ENCODE measurements at regions not wholly inside any gene's neighbourhood (a gene's known extent, or its start where the extent isn't known, plus 50 kb on each side); places are given as distances from the start of the nearest gene placed in this dataset.

DNA sequence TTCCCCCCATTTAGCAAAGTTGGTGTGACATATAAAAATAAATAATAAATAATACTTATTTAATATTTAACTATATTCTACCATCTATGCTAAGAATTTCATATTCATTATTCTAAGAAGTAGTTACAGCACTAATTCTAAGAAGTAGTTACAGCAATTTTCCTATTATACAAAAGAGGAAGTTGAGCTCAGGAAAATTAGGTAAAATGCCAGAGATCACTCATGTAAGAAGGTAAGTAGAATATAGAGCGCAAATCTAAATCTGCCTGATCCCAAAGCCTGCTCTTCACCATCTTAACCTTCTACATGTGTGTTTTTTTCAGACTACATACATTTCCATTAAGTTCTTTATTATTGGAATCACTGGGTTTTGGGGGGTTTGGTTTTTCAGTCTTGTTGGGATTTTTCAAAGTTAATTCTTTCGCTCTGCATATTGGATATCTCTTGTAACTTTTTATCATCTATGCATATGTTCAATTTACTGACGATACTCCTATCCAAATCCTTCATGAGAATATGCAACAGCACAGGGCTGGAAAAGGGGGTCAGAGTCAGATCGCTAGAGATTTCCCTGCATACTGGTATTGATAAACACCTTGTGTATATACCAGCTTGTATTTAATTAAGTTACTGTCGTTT is 852.1 kb downstream of the MAT2B start:
- DNase-seq: no peak

DNA sequence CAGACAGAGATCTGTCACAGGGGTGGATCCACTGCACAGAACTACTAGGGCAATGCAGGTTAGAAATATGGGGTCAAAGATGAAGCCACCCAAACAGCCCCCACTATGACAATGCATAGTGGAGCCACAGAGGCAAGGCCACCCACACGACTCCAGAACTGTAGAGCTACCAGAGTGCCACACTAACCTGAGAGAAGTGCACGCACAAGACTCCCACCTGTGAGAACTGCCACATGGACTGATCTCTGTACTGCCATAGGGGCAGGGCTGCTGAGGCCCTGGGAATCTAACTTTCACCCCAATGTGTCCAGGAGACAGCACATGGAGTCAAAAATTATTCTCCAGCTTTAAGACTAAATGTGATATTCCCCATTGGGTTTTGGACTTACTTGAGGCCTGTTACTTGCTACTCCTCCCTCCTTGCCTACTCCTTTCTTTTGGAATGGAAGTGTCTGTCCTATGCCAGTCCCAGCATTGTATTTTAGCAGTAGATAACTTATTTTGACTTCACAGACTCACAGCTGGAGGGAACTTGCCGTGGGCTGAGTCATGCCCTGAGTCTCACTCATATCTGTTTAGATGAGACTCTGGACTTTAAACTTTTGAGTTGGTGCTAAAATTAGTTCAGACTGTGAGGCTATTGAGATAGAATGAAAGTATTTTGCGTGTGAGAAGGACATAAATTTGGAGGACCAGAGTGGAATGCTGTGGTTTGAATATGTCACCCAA is 853.3 kb downstream of the MAT2B start:
- no peak for DNase-seq

DNA sequence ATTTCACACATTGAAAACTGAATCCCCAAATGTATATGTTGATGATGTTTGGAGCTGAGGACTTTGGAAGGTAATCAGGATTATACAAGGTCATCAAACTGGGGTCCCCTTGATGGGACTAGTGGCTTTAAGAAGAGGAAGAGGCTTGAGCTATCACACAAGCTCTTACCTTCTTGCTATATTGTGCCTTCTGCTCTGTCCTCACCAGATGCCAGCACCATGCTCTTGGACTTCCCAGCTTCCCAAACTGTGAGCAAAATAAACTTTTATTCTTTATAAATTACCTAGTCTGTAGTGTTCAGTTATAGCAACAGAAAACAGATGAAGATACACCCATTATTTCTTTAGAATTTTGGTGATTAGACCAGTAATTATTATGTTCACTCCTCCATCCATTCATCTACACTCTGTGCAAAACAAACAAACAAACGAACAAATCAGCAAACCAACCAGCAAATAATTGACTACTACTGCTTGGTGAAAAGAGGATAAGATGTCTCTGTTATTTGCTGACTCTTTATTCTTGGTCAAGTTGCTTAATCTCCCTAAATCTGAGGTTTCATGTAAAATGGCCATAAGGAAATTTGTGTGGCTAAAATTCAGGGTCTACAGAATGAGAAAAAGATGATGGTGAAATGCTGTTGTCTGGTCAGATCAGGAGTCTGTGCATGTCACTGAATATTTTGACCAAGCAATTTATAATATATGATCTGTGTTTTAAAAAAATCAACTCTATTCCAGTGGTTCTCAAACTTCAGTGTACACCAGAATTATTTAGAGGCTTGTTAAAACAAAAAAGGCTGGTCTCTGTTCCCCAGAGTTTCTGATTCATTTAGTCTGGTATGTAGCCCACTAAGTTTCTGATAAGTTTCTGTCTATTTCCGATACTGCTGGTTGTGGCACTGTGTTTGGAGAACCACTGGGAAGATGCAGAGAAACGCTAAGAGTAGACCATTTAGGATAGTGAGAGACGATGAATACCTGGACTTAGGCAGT is 854.1 kb downstream of the MAT2B start:
- DNase-seq: no peak

DNA sequence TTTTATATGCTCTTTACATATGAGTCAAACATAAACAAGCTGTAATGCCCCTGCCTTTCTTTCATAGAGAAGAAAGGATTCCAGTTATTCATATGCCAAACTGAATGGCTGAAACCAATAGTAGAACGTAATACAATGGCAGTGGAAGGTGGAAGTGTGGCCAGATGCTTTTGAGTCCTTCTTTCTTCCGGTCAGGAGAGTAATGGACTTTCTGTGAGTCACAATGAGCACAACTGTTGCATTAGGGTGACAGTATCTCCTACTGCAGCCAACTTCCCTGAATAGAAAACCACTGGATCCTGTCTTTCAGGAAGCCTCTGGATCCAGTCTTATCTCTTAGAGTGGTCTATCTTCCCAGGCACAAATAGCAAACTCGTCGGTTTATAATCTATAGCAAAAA is 855.2 kb downstream of the MAT2B start:
- DNase-seq: no peak

DNA sequence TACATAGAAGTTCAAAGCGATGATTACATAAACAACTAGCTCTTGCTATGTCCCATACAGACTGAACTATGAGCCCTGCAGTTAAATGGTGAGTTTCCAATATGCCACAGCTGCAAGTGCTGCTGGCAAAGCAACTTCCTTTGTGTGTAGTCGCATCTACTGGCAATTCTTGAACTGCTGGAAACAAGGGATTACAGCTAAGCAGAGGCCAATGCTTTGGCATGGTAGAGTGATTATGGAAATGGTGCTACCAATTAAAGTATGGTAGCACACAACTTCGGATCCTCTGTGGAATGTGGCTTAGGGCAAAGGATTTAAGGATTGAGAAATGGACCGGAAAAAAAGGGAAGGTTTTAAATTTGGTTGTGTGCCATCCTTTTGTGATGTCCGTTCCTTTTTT is 856.6 kb downstream of the MAT2B start:
- no peak for DNase-seq

DNA sequence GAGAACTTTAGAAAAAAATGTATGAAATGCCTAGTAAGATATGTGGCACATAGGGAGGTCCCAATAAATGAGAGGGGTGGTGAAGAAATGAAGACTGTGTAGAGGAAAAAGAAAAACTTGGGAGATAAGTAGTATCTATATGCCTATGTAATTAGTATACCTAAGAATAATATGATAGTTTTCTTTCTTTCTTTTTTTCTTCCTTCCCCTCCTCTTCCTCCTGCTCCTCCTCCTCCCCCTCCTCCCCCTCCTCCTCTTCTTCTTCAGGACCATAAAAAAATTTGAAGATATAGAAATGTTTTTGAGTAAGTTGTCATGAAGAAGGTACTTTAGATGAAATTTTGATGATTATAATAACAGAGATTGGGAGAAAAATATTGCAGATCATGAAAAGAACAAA is 857.4 kb downstream of the MAT2B start:
- DNase-seq: no peak

DNA sequence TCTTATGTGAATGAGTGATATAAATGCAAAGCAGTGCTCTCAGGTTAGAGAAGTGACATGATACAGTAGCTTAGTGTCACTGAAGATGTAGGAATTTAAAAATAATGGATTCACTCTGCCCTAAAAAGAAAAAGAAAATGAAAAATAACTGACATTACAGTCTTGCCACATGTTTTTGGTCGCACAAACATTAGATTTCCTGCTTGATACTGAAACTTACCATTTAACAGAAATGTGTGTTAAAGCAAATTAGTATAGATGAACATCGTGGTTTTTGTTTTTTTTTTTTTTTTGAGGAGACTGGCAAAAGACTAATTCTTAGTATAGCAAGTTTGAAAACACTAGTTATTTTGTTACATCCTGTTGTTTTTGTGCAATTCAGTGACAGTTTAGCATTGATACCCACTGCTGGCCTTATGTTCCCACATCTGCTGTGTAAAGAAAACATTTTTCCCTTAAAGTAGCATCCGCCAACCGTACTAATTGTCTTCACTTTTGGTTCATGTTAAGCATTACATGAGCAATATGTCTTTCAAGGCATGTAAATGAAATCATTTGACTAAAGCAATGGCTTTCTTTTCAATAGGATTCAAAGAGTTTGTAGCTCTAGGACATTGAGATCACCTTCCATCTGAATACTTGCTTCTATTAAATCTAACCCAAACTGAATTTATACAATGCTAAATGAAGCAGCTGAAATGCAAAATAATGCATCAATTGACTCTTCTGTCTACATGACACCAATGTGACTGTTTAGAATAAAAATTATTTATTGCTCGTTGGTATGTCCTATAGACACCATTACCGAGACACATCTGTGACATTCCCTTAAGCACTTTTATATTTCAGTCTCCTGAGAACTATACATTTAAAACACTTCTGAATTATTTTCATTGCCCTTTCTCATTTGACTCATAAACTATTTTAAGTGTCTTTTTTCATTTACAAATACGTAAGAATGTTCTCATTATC is 859.1 kb downstream of the MAT2B start:
- no peak for DNase-seq

DNA sequence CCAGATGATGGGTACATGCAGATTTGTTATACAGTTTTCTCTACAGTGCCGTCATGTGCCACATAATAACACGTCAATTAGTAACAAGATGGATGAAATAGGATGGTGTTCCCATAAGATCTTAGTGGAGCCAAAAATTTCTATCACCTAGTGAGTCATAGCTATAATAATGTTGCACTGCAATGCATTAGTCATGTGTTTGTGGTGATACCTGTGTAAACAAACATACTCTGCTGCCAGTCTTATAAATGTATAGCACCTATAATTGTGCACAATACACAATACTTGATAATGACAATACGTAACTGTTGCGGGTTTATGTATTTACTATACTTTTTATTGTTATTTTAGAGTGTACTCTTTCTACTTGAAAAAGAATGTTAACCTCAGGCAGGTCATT is 865.4 kb downstream of the MAT2B start:
- DNase-seq: no peak

DNA sequence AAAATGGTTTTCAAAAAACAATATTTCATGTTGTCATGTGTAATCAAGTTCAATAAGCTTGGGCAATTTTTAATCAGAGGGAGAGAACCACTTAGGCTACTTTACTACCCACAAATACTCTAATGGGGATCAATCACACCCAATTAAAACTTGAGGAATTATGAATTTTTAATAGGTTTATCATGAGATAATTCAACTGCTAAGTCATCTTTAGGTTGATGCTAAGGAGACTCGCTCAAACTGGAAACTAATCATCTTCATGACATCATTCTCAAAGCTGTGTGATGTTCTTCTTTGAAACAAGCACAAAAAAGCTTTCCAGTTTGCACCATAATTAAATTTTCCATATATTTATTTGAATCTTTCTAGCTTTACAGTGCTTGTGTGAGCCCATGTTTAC is 867.5 kb downstream of the MAT2B start:
- no peak for DNase-seq

DNA sequence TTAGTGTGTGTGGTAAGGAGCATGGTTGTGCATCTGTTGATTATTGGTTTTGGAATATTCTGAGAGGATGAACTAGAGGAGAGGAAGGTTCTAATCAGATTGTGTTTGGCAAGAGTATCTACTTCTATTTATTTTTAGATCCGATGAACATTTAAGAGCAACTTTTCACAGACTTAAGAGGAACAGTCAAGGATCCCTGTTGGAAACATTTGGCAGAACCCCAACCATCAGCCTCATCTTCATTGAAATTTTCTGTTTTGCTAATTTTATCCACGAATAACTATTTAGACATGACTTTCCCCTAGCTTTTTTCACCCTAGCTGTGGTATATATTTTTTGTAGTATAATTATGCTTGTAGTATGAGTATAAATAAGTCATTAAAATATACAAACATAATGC is 868.5 kb downstream of the MAT2B start:
- DNase-seq: no peak

DNA sequence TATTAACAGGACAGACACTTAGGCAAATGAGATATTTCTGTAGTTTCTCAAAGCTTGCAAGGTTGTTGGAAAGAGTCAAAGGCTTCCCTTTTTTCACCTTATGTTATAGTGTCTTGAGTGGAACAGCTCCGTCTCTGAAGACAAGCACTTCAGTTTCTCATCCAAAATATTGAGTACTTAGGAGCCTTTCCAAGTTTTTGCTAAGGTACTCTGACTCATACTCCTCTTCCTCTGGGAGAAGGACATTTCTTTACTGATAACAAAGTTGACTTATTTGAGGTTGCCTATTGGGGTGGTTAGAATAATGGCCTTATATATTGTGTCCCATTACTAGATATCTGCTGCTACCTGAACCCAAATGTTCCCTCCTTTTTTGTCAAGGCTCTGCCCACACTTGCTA is 869.6 kb downstream of the MAT2B start:
- DNase-seq: no peak

DNA sequence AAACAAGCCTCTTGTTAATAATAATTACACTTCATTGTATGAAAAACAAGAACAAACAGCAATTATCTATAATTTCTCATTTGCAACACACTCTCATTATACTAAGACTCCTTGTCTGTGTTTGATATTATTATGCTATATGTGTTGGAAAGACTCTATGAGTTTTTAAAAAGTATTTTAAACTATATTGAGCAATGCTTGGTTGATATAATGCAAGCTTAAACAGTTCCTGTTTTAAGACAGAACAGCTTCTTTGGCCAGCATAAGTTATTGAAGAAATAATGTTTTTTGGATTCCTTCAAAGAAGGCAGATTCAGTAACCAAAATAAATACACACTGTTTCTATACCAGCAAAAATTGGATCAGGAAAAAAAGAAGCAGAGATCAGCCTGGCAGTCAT is 871.4 kb downstream of the MAT2B start:
- DNase-seq: no peak

DNA sequence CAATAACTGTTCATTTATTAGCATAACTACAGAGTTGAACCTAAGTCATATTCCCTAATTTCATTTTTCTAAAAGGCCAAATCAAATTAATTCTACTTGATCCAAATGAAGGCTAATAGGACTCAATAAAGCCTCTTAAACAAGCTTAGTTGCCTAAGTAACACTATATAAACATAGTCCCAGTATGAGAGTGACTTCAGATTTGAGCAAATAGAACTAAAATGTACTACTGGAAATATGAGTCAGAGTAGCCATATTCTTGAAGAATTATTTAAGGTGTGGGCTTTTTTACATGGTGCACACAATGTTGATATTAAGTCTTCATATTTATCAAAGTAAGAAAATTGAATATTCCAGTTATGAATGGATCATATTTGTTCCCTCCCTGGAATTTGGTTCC is 872.3 kb downstream of the MAT2B start:
- DNase-seq: no peak

DNA sequence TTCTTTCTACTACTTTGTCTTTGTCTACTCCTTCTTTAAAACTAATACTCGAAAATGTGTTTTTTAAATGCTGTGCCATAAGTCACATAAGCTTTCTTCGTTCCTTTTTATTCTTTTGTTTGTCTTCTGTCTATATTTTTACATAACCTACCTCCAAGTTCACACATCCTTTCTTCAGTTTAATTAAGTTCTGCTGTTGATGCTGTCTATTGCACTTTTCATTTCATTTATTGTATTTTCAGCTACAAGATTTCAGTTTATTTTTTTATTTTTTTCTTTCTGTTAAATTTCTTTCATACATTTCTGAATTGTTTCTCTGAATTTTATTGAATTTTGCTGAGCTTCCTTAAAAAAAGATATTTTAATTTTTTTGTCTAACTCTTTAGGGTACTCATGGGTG is 878.2 kb downstream of the MAT2B start:
- no peak for DNase-seq

DNA sequence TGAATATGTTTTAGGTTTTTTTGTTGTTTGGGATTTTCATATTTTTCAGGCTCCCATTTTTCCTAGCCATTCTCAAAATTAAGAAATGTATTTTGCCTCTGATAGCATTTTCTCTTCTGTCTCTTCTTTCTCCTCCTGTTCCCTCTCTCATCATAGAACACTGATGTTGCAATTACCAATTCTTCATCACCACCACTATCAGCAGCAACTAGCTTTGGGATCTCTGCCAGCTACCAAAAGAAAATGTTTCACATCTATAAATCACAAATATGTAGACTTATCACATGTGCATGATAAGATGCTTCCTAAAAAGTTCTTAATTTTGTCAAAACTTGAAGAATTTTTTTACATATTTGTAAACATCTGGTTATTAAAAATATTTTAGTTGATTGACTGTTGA is 887.1 kb downstream of the MAT2B start:
- DNase-seq: no peak

DNA sequence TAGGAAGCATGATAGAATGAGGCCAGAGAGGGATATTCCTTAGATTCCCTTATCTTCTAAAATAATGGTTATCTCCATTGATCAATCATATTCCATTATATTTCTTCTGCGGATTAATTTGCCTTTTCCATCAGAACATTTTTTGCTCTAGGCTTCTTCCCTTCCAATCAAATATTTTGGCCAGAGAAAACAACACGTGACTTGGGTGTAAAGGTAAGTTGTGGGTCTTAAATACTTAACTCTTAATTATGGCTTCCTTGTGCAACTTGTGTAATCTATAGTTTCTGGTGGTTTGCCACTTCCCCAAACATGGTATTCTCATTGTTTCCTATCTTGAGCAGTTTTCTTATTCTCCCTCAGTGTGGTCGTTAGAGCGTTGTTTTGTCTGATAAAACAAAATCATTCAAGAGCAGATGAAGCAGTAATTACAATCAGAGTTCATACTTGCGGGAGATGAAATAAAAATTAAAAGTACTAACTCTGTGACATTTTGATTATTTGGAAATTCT is 889.3 kb downstream of the MAT2B start:
- DNase-seq: no peak

DNA sequence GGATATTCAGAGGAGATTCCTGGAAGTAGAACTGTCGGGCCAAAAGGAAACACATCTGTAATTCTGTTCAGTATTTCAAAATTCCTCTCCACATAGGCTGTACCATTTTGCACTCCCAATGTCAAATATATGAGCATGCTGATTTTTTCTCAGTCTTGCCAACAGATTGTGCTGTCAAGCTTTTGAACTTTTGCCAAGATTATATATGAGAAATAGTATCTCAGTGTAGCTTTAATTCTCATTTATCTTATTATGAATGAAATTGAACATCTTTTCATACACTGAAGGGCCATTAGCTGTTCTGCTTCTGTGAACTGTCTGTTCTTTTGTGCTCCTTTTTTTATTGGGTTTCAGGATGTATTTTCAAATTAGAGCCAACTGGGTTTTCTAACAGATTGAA is 907.1 kb downstream of the MAT2B start:
- peak in 1 of 2 experiments; percentile 7 for DNase-seq

DNA sequence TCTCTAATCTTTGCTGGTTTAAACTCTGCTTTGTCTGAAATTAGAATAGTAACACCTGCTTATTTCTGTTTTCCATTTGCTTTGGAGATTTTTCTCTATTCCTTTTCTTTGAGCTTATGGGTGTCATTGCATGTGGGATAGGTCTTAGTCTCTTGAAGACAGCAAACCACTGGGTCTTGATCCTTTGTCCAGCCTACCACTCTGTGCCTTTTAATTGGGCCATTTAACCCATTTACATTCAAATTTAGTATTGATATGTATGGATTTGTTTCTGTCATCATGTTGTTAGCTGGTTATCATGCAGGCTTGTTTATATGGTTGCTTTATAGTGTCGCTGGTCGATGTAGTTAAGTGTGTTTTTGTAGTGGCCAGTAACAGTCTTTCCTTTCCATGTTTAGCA is 914.7 kb downstream of the MAT2B start:
- no peak for DNase-seq

DNA sequence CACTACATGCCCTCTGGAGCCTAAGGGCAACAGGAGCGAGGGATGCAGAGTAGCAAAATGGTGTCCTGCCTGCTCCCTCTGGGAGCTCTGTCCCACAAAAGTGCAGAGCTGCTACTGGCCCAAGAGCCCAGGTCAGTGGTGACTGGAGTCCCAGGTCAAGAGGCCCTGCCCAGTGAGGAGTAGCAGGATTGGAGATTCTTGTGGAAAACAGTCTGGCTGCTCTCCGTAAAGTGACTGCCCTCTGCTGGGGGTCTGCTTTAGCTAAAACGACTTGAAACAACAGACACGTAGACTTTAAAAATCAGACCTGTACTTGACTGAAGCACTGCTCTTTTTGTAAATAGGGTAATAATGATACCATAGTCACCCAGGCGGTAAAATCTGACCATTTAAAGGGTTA is 917.0 kb downstream of the MAT2B start:
- peak in 1 of 2 experiments; percentile 5 for DNase-seq

DNA sequence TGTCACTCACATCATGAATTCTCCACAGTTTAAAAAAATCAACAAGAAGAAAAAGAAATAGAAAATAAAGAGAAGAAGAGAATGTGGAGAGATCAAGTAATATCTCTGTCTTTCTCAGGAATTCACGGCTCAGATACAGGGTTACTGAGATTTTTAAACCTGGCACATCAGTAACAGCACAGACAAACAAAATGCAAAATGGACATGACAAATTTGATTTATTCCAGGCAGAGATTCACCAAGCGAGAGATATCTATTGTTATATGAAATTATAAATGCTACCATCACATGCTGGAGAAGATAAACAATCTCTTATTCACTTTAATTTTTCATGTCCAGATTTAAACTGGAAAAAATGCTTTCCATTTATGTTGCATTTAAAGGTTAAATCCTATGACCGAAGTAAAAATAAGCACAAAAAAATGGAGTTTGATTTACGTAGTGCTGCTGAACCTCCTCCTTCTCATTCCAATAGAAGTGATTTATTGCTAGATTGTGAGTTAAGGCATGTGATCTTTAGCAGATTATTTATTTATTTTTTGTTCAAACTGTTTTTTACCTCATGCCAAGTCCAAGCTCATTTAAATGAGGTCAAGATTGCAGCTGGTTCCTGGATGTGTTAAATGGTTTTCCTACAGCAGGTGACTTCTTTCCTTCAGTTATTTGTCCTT is 926.4 kb downstream of the MAT2B start:
- no peak for DNase-seq

DNA sequence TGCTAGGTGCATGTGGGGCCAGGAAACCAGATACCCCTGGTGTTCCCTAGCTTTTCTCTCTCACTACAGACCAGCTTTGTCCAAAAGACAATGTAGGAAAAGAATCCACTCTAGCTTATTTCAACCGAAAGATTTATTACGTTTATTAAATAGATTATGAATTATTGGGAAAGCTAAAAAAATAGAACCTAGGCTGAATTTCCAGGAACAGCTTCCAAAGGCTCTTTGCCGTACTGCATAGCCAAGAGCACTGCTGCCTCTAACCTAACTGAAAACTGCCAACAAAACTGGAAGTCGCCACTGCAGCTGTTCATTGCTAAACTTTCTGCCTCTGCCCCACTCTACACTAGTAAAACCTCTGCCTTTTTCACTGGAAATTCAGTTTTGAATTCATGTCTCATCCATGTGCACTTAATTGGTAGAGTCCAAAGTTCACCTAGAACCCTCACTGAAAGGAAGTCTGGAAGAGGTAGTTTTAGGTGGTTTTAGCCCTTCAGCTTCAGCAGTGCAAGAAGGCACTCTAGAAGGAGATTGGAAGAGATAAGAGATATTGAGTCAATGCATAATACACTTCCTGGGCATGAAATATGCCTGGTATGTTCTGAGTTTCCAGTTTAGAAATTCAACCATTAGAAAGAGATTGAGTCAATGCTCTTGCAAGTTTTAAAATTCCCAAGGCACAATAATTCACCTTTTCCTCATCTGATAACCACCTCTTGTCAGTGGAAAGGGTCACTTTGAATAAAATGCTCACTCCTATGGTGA is 927.9 kb downstream of the MAT2B start:
- DNase-seq: no peak
